DOHH2 (cell line): ENCODE measurements at regions not wholly inside any gene's neighbourhood (a gene's known extent, or its start where the extent isn't known, plus 50 kb on each side); places are given as distances from the start of the nearest gene placed in this dataset.

Source experiments
- H3F3A ChIP-seq: fragments of 200-600 bp; sonication (generic), shearing (Covaris generic); 2 replicates; pipeline ENCODE4 v1.6.0; 2016; ENCODE audit warnings: antibody characterized with exemption, mild to moderate bottlenecking; ENCODE audit not compliant: control insufficient read depth, insufficient read depth
- H3K27ac ChIP-seq: fragments of 200-600 bp; sonication (generic); 2 replicates; pipeline ENCODE4 v1.5.1; 2014; ENCODE audit warnings: low read depth, mild to moderate bottlenecking, low read length, moderate library complexity
- H3K27me3 ChIP-seq: fragments of 200-600 bp; sonication (generic); 2 replicates; pipeline ENCODE4 v1.6.1; 2014; ENCODE audit warnings: mild to moderate bottlenecking, low read length, mixed read lengths; ENCODE audit not compliant: control insufficient read depth
- H3K36me3 ChIP-seq: fragments of 200-600 bp; sonication (generic); 2 replicates; pipeline ENCODE4 v1.6.1; 2014; ENCODE audit warnings: mild to moderate bottlenecking, low read length, moderate library complexity, mixed read lengths; ENCODE audit not compliant: control insufficient read depth
- H3K4me1 ChIP-seq: fragments of 200-600 bp; sonication (generic); 2 replicates; pipeline ENCODE4 v1.6.1; 2014; ENCODE audit warnings: mild to moderate bottlenecking, low read length, mixed read lengths; ENCODE audit not compliant: control insufficient read depth
- H3K4me2 ChIP-seq: fragments of 200-600 bp; sonication (generic); 2 replicates; pipeline ENCODE4 v1.6.0; 2014; ENCODE audit warnings: mild to moderate bottlenecking, low read length, moderate library complexity
- H3K4me3 ChIP-seq: fragments of 200-600 bp; sonication (generic); 2 replicates; pipeline ENCODE4 v1.5.1; 2014; ENCODE audit warnings: mild to moderate bottlenecking, low read length, mixed read lengths
- H3K79me2 ChIP-seq: fragments of 200-600 bp; sonication (generic); 2 replicates; pipeline ENCODE4 v1.6.1; 2014; ENCODE audit warnings: mild to moderate bottlenecking, low read length, mixed read lengths; ENCODE audit not compliant: control insufficient read depth
- H3K9me2 ChIP-seq: fragments of 200-600 bp; sonication (generic); replicated peaks from 2 replicates; pipeline ENCODE4 v1.6.1; 2014; ENCODE audit warnings: mild to moderate bottlenecking, low read length, mixed read lengths; ENCODE audit not compliant: control insufficient read depth
- H3K9me3 ChIP-seq: fragments of 200-600 bp; sonication (generic); 2 replicates; pipeline ENCODE4 v1.6.1; 2014; ENCODE audit warnings: antibody characterized with exemption, low read length, mixed read lengths; ENCODE audit not compliant: control insufficient read depth, insufficient read depth
- H4K20me1 ChIP-seq: fragments of 200-600 bp; sonication (generic); 2 replicates; pipeline ENCODE4 v1.6.0; 2014; ENCODE audit warnings: low read depth, mild to moderate bottlenecking, antibody characterized with exemption, low read length, moderate library complexity; ENCODE audit not compliant: control insufficient read depth, insufficient read depth
- EZH2phosphoT487 ChIP-seq: fragments of 200-600 bp; sonication (generic); IDR thresholded peaks from 2 replicates; pipeline ENCODE4 v1.6.1; 2017; ENCODE audit warnings: borderline replicate concordance, mild to moderate bottlenecking, antibody characterized with exemption, low read length, moderate library complexity, mixed read lengths
- TF ChIP-seq, protein P1 (sequence below): fragments of 200-600 bp; sonication (generic); IDR thresholded peaks from one replicate; pipeline ENCODE4 v1.5.1; 2014; ENCODE audit warnings: antibody characterized with exemption, mild to moderate bottlenecking, low read depth, low read length; ENCODE audit not compliant: poor library complexity, severe bottlenecking

GRCh38 chr12:126910570-126910969 lies 1356.4 kb upstream of the TMEM132C start:
- Histone ChIP-seq H3K36me3 (no peaks in the 10 kb centered on the region), H3F3A (no peaks in the 10 kb centered on the region), H3K4me3 (no peak overlapping the region), H3K79me2 (no peaks in the 10 kb centered on the region), H3K4me1 (no peaks in the 10 kb centered on the region), H3K9me2 (no peaks in the 10 kb centered on the region), H4K20me1 (no peaks in the 10 kb centered on the region), H3K9me3 (no peaks in the 10 kb centered on the region), H3K4me2 (no peak overlapping the region), H3K27me3 (no peaks in the 10 kb centered on the region), H3K27ac (no peak overlapping the region)
- no peak for TF ChIP-seq EZH2phosphoT487
- TF ChIP-seq, protein P1, sequence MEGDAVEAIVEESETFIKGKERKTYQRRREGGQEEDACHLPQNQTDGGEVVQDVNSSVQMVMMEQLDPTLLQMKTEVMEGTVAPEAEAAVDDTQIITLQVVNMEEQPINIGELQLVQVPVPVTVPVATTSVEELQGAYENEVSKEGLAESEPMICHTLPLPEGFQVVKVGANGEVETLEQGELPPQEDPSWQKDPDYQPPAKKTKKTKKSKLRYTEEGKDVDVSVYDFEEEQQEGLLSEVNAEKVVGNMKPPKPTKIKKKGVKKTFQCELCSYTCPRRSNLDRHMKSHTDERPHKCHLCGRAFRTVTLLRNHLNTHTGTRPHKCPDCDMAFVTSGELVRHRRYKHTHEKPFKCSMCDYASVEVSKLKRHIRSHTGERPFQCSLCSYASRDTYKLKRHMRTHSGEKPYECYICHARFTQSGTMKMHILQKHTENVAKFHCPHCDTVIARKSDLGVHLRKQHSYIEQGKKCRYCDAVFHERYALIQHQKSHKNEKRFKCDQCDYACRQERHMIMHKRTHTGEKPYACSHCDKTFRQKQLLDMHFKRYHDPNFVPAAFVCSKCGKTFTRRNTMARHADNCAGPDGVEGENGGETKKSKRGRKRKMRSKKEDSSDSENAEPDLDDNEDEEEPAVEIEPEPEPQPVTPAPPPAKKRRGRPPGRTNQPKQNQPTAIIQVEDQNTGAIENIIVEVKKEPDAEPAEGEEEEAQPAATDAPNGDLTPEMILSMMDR, result no peak

- H3K4me3 ChIP-seq, result no peak overlapping the region
- H3K4me2 ChIP-seq, result no peak overlapping the region
- no peaks in the 10 kb centered on the region for H3K4me1 ChIP-seq
- H3K27ac ChIP-seq, result no peak overlapping the region
- no peaks in the 10 kb centered on the region for H3K36me3 ChIP-seq
- no peaks in the 10 kb centered on the region for H4K20me1 ChIP-seq
- no peaks in the 10 kb centered on the region for H3K9me2 ChIP-seq
- no peaks in the 10 kb centered on the region for H3F3A ChIP-seq
- TF ChIP-seq, protein P1, result no peak
- TF ChIP-seq EZH2phosphoT487, result no peak
- no peaks in the 10 kb centered on the region for H3K79me2 ChIP-seq
- H3K27me3 ChIP-seq, result no peaks in the 10 kb centered on the region
- H3K9me3 ChIP-seq, result no peaks in the 10 kb centered on the region
Observed at GRCh38 chr12:126912111-126912510, 1354.9 kb upstream of the TMEM132C start.

- H3K9me2 ChIP-seq, result no peaks in the 10 kb centered on the region
- no peaks in the 10 kb centered on the region for H3K4me1 ChIP-seq
- TF ChIP-seq EZH2phosphoT487, result no peak
- TF ChIP-seq, protein P1, result no peak
- H3F3A ChIP-seq, result no peaks in the 10 kb centered on the region
- no peaks in the 10 kb centered on the region for H3K79me2 ChIP-seq
- H3K27me3 ChIP-seq, result no peaks in the 10 kb centered on the region
- H3K27ac ChIP-seq, result no peak overlapping the region
- no peaks in the 10 kb centered on the region for H4K20me1 ChIP-seq
- 0 out of 2 replicates have a peak, but pooled peaks cover 3% of the 10 kb centered on the region for H3K9me3 ChIP-seq
- H3K4me2 ChIP-seq, result no peak overlapping the region
- H3K4me3 ChIP-seq, result no peak overlapping the region
- no peaks in the 10 kb centered on the region for H3K36me3 ChIP-seq
Observed at GRCh38 chr12:126914170-126914793, 1352.7 kb upstream of the TMEM132C start.
